Activated naive CD4-positive, alpha-beta T cell treated with anti-CD3 and anti-CD28 coated beads, Interleukin-2, amount 50 U/mL, for 72 hours (primary cell): ENCODE measurements at regions not wholly inside any gene's neighbourhood (a gene's known extent, or its start where the extent isn't known, plus 50 kb on each side); places are given as distances from the start of the nearest gene placed in this dataset.

Source experiments
- ATAC-seq, 2 donors: fragments of 150-1000 bp; cut with Tn5 transposase; 2 replicates each; pipeline ENCODE4 v1.10.0; 2021; ENCODE audit warnings: mild to moderate bottlenecking in 2 of 2, moderate library complexity in 2 of 2
- DNase-seq, 2 donors: peaks; one replicate each; pipeline ENCODE4 v3.0.0; 2021 to 2022; ENCODE audit warnings: low spot score in 2 of 2
- H3K27ac Mint-ChIP-seq, 2 donors: one replicate each; pipeline ENCODE4 v1.8.0; 2022; ENCODE audit warnings: mild to moderate bottlenecking in 2 of 2, mixed read lengths in 2 of 2
- H3K36me3 Mint-ChIP-seq, 2 donors: one replicate each; pipeline ENCODE4 v1.8.0; 2022; ENCODE audit warnings: mixed read lengths in 2 of 2
- H3K9me3 Mint-ChIP-seq, 2 donors: one replicate each; pipeline ENCODE4 v1.8.0; 2022; ENCODE audit warnings: mixed read lengths in 2 of 2

DNA sequence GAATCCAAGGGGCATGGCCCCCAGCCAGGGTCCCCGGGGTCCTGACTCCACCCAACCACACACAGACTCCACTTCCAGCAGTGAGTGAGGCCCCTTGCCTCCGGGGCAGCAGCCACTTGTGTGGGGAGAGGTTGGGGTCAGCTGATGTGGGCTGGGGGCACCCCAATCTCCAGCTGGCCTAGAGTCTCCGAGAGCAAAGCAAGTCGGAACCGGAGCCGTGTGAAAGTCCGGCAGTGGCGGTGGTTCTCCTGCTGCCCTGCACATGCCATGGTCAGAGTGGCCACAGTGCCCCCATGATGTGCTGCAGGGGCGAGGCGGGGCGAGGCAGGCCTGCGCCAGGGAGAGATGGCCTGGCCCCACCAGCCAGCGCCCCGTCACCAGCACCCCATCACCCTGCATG lies 74.6 kb downstream of the PDGFA start:
- Mint-ChIP-seq H3K36me3 (no peaks in the 10 kb centered on the region), H3K9me3 (no peaks in the 10 kb centered on the region), H3K27ac (no peak overlapping the region)
- no peak for DNase-seq
- ATAC-seq, result no peak

DNA sequence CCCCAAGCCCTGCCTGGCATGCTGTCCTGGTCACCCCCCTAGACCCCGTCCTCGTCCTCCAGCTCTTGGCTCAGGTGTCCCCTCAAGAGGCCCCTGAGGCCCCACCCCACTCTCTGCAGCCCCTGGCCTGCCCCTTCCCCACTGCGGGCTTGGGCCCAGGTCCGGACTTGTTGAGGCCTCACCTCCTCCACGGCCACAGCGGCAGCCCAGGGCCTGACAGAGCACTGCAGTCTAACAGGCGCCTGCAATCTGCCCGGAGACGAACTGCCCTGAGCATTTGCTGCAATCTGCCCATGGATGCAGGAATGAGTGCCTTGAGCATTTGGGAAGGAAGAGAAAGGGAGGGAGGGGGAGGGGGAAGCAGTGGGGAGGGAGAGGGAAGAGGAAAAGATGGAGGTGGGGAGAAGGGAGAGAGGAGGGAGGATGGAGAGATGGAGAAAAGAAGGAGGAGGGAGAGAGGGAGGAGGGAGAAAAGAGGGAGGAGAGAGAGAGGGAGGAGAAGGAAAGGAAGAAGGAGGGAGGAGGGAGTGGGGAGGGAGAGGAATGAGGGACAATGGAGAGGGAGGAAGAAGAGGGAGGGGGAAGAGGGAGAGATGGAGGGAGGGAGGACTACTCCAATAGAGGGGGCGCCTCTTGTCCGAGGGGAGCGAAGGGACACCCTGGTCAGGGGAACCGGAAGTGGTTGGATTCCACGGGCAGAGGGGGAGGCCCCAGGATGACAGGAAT lies 73.9 kb downstream of the PDGFA start:
- no peak for ATAC-seq

DNA sequence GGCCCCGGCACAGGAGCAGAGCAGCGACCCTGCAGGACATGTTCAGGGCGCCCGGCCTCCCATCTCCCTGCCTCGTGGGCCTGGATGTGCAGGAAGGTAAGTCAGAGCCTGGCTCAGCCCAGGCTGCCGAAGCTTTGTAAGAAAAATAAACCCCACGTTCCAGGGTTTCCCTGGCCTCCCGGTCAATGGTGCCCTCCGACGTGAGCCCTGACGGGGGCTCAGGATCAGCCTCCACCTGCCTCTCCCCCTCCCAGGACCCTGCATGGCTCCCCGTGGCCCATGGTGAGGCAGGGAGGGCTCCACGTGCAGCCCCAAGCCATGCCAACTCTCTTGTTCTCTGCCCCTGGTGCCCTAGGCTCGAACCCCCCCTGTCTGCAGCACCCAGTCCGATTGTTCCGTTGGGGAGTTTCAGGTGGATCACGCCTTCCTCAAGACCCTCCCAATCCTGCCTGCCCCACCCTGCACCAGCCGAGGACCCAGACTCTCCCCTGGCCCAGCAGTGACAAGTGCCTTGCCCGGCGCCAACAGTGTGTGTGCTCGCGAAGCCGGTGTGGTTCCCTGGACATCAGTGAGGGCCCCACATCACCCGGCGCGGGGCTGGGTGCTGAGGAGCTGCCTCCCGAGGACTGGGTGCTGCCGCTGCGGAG lies 73.2 kb downstream of the PDGFA start:
- Mint-ChIP-seq H3K36me3 (no peaks in the 10 kb centered on the region), H3K27ac (no peak overlapping the region), H3K9me3 (no peaks in the 10 kb centered on the region)
- DNase-seq (no peak), ATAC-seq (no peak)

More for the DNA sequence above, 73.9 kb downstream of the PDGFA start:
- no peaks in the 10 kb centered on the region for H3K9me3 Mint-ChIP-seq
- DNase-seq, result no peak
- no peak overlapping the region for H3K27ac Mint-ChIP-seq
- no peaks in the 10 kb centered on the region for H3K36me3 Mint-ChIP-seq
